Prostate gland (tissue), 2 donors: ENCODE measurements at regions not wholly inside any gene's neighbourhood (a gene's known extent, or its start where the extent isn't known, plus 50 kb on each side); places are given as distances from the start of the nearest gene placed in this dataset.

Experiments
- DNase-seq: peaks from one replicate; pipeline ENCODE4 v3.0.0-alpha.2; 2019; ENCODE audit warnings: low spot score
- H3K27ac ChIP-seq, 2 donors: fragments of 200-600 bp; sonication (generic); 2 replicates each; pipeline ENCODE4 v1.5.1; 2017 to 2019
- H3K27me3 ChIP-seq: fragments of 200-600 bp; sonication (generic); replicated peaks from 2 replicates; pipeline ENCODE4 v1.5.1; 2019; ENCODE audit not compliant: insufficient read depth
- H3K36me3 ChIP-seq, 2 donors: fragments of 200-600 bp; sonication (generic); 1 replicate in 1 of 2; 2 replicates in 1 of 2; pipeline versions ENCODE4 v1.5.1 to v1.8.1; 2017 to 2019
- H3K4me1 ChIP-seq: fragments of 200-600 bp; sonication (generic); replicated peaks from 2 replicates; pipeline ENCODE4 v1.5.1; 2019
- H3K4me3 ChIP-seq, 2 donors: fragments of 200-600 bp; sonication (generic); 2 replicates each; pipeline ENCODE4 v1.5.1; 2017 to 2019
- H3K9me3 ChIP-seq: fragments of 200-600 bp; sonication (generic); 2 replicates; pipeline ENCODE4 v1.5.1; 2017
- CTCF ChIP-seq, 4 experiments: fragments of 200-600 bp in 2 of 4; fragments of 450-650 bp in 2 of 4; sonication (generic) in 2 of 4; IDR thresholded peaks; 1 replicate in 3 of 4; 2 replicates in 1 of 4; pipeline ENCODE4 v1.5.1; 2016 to 2019; ENCODE audit warnings: antibody characterized with exemption in 4 of 4, mild to moderate bottlenecking in 2 of 4, moderate library complexity in 2 of 4
- POLR2A ChIP-seq: fragments of 450-650 bp; IDR thresholded peaks from one replicate; pipeline ENCODE4 v1.6.1; 2016; ENCODE audit warnings: antibody characterized with exemption, mild to moderate bottlenecking
- POLR2AphosphoS5 ChIP-seq: sonication (generic); formaldehyde crosslinking; IDR thresholded peaks from one replicate; pipeline ENCODE4 v1.6.1; 2017; ENCODE audit warnings: antibody characterized with exemption
- WGBS: methylation state at CpG from one replicate; pipeline ENCODE4 v1.1.5; 2018; 5-methylcytosine and 5-hydroxymethylcytosine counted together
- intact Hi-C: fragments of 100-400 bp; cut with DNase I; formaldehyde crosslinking; loops from one replicate; pipeline ENCODE4 v1.14.2; 2022

GRCh38 chr2:160730296-160730995 lies 236.8 kb upstream of the RBMS1 start:
- H3K27me3 ChIP-seq: no peaks in the 10 kb centered on the region
- no peak for DNase-seq
- H3K4me1 ChIP-seq: no peaks in the 10 kb centered on the region
- H3K9me3 ChIP-seq: no peaks in the 10 kb centered on the region
- H3K4me3 ChIP-seq: no peak overlapping the region
- H3K27ac ChIP-seq: no peak overlapping the region
- intact Hi-C loops: no loop called here
- TF ChIP-seq POLR2AphosphoS5 (no peak), POLR2A (no peak), CTCF (IDR thresholded peaks at IDR 0.05) (no peak)
- WGBS: 75% methylated on average over 1 of the region's 1 CpG
- H3K36me3 ChIP-seq: no peaks in the 10 kb centered on the region

GRCh38 chr2:160731415-160731814 lies 237.8 kb upstream of the RBMS1 start:
- Histone ChIP-seq H3K4me1 (no peaks in the 10 kb centered on the region), H3K27ac (no peak overlapping the region), H3K27me3 (no peaks in the 10 kb centered on the region), H3K36me3 (no peaks in the 10 kb centered on the region), H3K4me3 (no peak overlapping the region), H3K9me3 (no peaks in the 10 kb centered on the region)
- intact Hi-C loops: no loop called here
- TF ChIP-seq POLR2A: no peak
- TF ChIP-seq CTCF (IDR thresholded peaks at IDR 0.05): no peak
- TF ChIP-seq POLR2AphosphoS5: no peak
- no peak for DNase-seq

GRCh38 chr2:160731856-160732255 lies 238.2 kb upstream of the RBMS1 start:
- intact Hi-C loops: no loop called here
- TF ChIP-seq POLR2AphosphoS5: no peak
- TF ChIP-seq CTCF (IDR thresholded peaks at IDR 0.05): no peak
- TF ChIP-seq POLR2A: no peak

GRCh38 chr2:160735696-160736095 lies 242.1 kb upstream of the RBMS1 start:
- Histone ChIP-seq H3K4me1 (no peaks in the 10 kb centered on the region), H3K4me3 (no peak overlapping the region), H3K27me3 (no peaks in the 10 kb centered on the region), H3K9me3 (no peaks in the 10 kb centered on the region), H3K36me3 (no peaks in the 10 kb centered on the region), H3K27ac (no peak overlapping the region)
- DNase-seq: no peak
- TF ChIP-seq POLR2AphosphoS5 (no peak), CTCF (IDR thresholded peaks at IDR 0.05) (no peak), POLR2A (no peak)
- intact Hi-C loops: no loop called here

More at GRCh38 chr2:160731856-160732255, 238.2 kb upstream of the RBMS1 start:
- Histone ChIP-seq H3K4me3 (no peak overlapping the region), H3K27me3 (no peaks in the 10 kb centered on the region), H3K9me3 (no peaks in the 10 kb centered on the region), H3K36me3 (no peaks in the 10 kb centered on the region), H3K27ac (no peak overlapping the region), H3K4me1 (no peaks in the 10 kb centered on the region)
- DNase-seq: no peak
